ENCODE measurements at regions not wholly inside any gene's neighbourhood (a gene's known extent, or its start where the extent isn't known, plus 50 kb on each side); places are given as distances from the start of the nearest gene placed in this dataset.

DNA sequence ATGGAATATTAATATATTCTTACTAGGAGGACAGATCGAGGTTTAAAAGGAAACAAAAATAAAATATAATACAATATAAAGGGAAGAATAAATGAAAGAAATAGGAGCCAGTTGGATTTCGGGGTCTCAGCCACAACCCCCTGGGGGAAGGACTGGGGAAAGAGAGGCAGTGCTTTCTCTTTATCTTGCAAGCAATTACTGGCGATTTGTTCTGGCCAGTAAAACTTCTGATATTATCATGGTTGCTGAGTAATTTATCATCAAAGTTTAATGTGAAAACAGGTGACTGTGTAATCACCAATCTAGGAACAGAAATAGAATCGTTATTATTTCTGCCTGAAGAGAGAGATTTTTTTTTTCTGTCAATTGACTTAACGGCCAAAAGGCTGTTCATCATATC lies 917.7 kb upstream of the CELF4 start:
- intact Hi-C loops (cut with DNase I), result no loop called here
- no peak overlapping the region for H3K9ac ChIP-seq (ENCODE audit: low read length in 3 of 3)
- TF ChIP-seq CTCF (IDR thresholded peaks at IDR 0.05; ENCODE audit: borderline replicate concordance, extremely low read depth, insufficient read depth), result no peak
- FAIRE-seq (no peak), DNase-seq (no peak)
- H3K36me3 ChIP-seq (ENCODE audit: control insufficient read depth in 2 of 3, insufficient read depth in 3 of 3, low read length in 3 of 3), result no peaks in the 10 kb centered on the region
- no peaks in the 10 kb centered on the region for H3K27me3 ChIP-seq (ENCODE audit: control insufficient read depth, insufficient read depth, low read length)
- H3K4me3 ChIP-seq (ENCODE audit: low read length in 3 of 3), result no peak overlapping the region
- no peak overlapping the region for H3K27ac ChIP-seq (ENCODE audit: low read depth in 2 of 2, low read length in 2 of 2)
- H3K4me1 ChIP-seq (ENCODE audit: control insufficient read depth in 2 of 3, insufficient read depth in 2 of 3, low read depth in 1 of 3, low read length in 3 of 3), result no peaks in the 10 kb centered on the region
- no peaks in the 10 kb centered on the region for H3K9me3 ChIP-seq (ENCODE audit: control insufficient read depth in 2 of 3, insufficient read depth in 1 of 3, low read length in 3 of 3)

GRCh38 chr18:38481576-38481975 lies 916.0 kb upstream of the CELF4 start:
- no peaks in the 10 kb centered on the region for H3K36me3 ChIP-seq (ENCODE audit: control insufficient read depth in 2 of 3, insufficient read depth in 3 of 3, low read length in 3 of 3)
- TF ChIP-seq CTCF (IDR thresholded peaks at IDR 0.05; ENCODE audit: borderline replicate concordance, extremely low read depth, insufficient read depth), result no peak
- no peak overlapping the region for H3K27ac ChIP-seq (ENCODE audit: low read depth in 2 of 2, low read length in 2 of 2)
- H3K9me3 ChIP-seq (ENCODE audit: control insufficient read depth in 2 of 3, insufficient read depth in 1 of 3, low read length in 3 of 3), result no peaks in the 10 kb centered on the region
- FAIRE-seq, result no peak
- H3K4me1 ChIP-seq (ENCODE audit: control insufficient read depth in 2 of 3, insufficient read depth in 2 of 3, low read depth in 1 of 3, low read length in 3 of 3), result no peaks in the 10 kb centered on the region
- DNase-seq, result no peak
- no peaks in the 10 kb centered on the region for H3K27me3 ChIP-seq (ENCODE audit: control insufficient read depth, insufficient read depth, low read length)
- H3K4me3 ChIP-seq (ENCODE audit: low read length in 3 of 3), result no peak overlapping the region
- no peak overlapping the region for H3K9ac ChIP-seq (ENCODE audit: low read length in 3 of 3)
- intact Hi-C loops (cut with DNase I), result no loop called here

DNA sequence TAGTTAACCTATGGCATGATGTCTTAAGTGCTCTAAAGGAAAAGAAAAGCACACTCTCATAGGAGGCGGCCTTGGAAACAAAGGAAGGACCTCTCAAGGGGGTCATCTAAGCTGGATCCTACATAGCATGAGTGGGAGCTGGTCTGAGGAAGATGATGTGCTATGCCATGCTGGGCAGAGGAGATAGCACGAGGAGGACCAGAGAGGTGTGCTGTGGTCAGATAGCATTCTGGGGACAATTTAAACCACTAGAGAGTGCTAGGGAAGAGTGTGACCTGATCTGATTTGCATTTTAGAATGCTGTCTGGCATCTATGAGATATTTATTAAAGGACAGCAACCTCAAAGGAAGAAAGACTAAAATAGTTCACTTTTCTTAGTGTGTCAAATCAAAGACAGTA lies 910.1 kb upstream of the CELF4 start:
- Histone ChIP-seq H3K27me3 (ENCODE audit: control insufficient read depth, insufficient read depth, low read length) (no peaks in the 10 kb centered on the region), H3K4me3 (ENCODE audit: low read length in 3 of 3) (no peak overlapping the region), H3K9me3 (ENCODE audit: control insufficient read depth in 2 of 3, insufficient read depth in 1 of 3, low read length in 3 of 3) (no peaks in the 10 kb centered on the region), H3K27ac (ENCODE audit: low read depth in 2 of 2, low read length in 2 of 2) (no peak overlapping the region), H3K36me3 (ENCODE audit: control insufficient read depth in 2 of 3, insufficient read depth in 3 of 3, low read length in 3 of 3) (no peaks in the 10 kb centered on the region), H3K4me1 (ENCODE audit: control insufficient read depth in 2 of 3, insufficient read depth in 2 of 3, low read depth in 1 of 3, low read length in 3 of 3) (no peaks in the 10 kb centered on the region), H3K9ac (ENCODE audit: low read length in 3 of 3) (no peak overlapping the region)
- TF ChIP-seq CTCF (IDR thresholded peaks at IDR 0.05; ENCODE audit: borderline replicate concordance, extremely low read depth, insufficient read depth), result no peak
- intact Hi-C loops (cut with DNase I), result no loop called here
- FAIRE-seq, result no peak
- DNase-seq, result no peak

DNA sequence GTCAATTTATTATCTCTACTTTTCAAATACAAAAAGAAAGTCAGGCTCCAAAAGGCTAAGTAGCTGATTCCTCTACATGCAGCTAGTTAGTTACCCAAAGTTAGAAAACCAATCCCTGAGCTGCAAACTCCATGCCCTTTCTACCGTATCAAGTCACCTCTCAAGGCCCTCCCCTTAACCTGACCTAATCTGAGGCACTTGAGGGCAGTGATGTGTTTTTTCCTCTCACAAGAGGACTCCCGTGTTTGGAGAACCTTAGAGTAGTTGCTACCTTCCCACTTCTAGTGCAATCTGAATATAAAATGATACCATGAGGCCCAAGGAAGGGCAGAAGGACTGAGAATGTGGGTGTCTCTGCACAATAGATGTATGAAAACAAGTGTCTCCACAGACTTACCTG lies 907.9 kb upstream of the CELF4 start:
- Histone ChIP-seq H3K27ac (ENCODE audit: low read depth in 2 of 2, low read length in 2 of 2) (no peak overlapping the region), H3K4me1 (ENCODE audit: control insufficient read depth in 2 of 3, insufficient read depth in 2 of 3, low read depth in 1 of 3, low read length in 3 of 3) (no peaks in the 10 kb centered on the region), H3K36me3 (ENCODE audit: control insufficient read depth in 2 of 3, insufficient read depth in 3 of 3, low read length in 3 of 3) (no peaks in the 10 kb centered on the region), H3K9ac (ENCODE audit: low read length in 3 of 3) (no peak overlapping the region), H3K27me3 (ENCODE audit: control insufficient read depth, insufficient read depth, low read length) (no peaks in the 10 kb centered on the region), H3K9me3 (ENCODE audit: control insufficient read depth in 2 of 3, insufficient read depth in 1 of 3, low read length in 3 of 3) (no peaks in the 10 kb centered on the region), H3K4me3 (ENCODE audit: low read length in 3 of 3) (no peak overlapping the region)
- no peak for TF ChIP-seq CTCF (IDR thresholded peaks at IDR 0.05; ENCODE audit: borderline replicate concordance, extremely low read depth, insufficient read depth)
- FAIRE-seq, result no peak
- intact Hi-C loops (cut with DNase I), result no loop called here
- DNase-seq, result no peak
